Activated B cell treated with CpG ODN at 0.5 μM for 24 hours (primary cell): ENCODE measurements at regions not wholly inside any gene's neighbourhood (a gene's known extent, or its start where the extent isn't known, plus 50 kb on each side); places are given as distances from the start of the nearest gene placed in this dataset.

Source experiments
- ATAC-seq: fragments of 200-7000 bp; cut with Tn5 transposase; one replicate; pipeline ENCODE4 v1.10.0; 2021; ENCODE audit warnings: low read depth, mild to moderate bottlenecking, moderate library complexity
- CTCF ChIA-PET: fragments of 350-600 bp; sonication (Branson Sonifier 250); formaldehyde crosslinking; loops from one replicate; lab custom pipeline; 2021; ENCODE audit warnings: antibody characterized with exemption; lab: Charles Lee
- POLR2A ChIA-PET: fragments of 350-600 bp; sonication (Branson Sonifier 250); formaldehyde crosslinking; loops from one replicate; lab custom pipeline; 2021; ENCODE audit warnings: antibody characterized with exemption; lab: Charles Lee
- DNase-seq: peaks from one replicate; pipeline ENCODE4 v3.0.0; 2022
- H3K27ac Mint-ChIP-seq: one replicate; pipeline ENCODE4 v1.8.0; 2020; ENCODE audit warnings: mixed read lengths
- H3K27me3 Mint-ChIP-seq: one replicate; pipeline ENCODE4 v1.8.0; 2021; ENCODE audit warnings: mixed read lengths
- H3K36me3 Mint-ChIP-seq: one replicate; pipeline ENCODE4 v1.8.0; 2021; ENCODE audit warnings: low read depth, mixed read lengths
- H3K4me1 Mint-ChIP-seq: one replicate; pipeline ENCODE4 v1.8.0; 2021; ENCODE audit warnings: mixed read lengths
- H3K4me3 Mint-ChIP-seq: one replicate; pipeline ENCODE4 v1.8.0; 2020; ENCODE audit warnings: mild to moderate bottlenecking, mixed read lengths
- H3K9me3 Mint-ChIP-seq: one replicate; pipeline ENCODE4 v1.8.0; 2020; ENCODE audit warnings: mixed read lengths
- CTCF ChIP-seq: fragments of 200-600 bp; IDR thresholded peaks from one replicate; pipeline ENCODE4 v1.8.0; 2022; ENCODE audit warnings: antibody characterized with exemption, mild to moderate bottlenecking
- intact Hi-C: fragments of 100-400 bp; cut with micrococcal nuclease; formaldehyde crosslinking; loops from one replicate; pipeline ENCODE4 v1.15.1; 2024

GRCh38 chr2:128394007-128394730 lies 75.5 kb upstream of the HS6ST1 start:
- intact Hi-C loops, result no loop called here
- ChIA-PET POLR2A (no interaction called here), CTCF (no interaction called here)

DNA sequence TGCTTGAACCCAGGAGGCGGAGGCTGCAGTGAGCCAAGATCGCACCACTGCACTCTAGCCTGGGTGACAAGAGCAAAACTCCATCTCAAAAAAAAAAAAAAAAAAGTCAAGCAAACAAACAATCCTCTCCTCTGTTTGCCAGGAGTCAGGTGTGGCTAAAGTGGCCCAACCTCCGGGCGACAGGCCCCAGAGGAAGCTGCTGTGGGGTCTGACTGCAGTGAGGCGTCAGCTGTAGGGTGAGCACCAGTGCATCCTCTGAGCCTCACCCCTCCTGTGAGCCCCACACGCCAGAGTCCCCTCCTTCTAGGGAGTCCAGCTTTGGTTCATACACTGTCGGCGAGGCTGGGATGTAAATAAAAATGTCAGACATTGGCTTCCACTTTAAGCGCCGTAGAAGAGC lies 76.5 kb upstream of the HS6ST1 start:
- Mint-ChIP-seq H3K27ac (no peak overlapping the region), H3K4me1 (no peaks in the 10 kb centered on the region), H3K27me3 (no peaks in the 10 kb centered on the region), H3K4me3 (no peak overlapping the region), H3K9me3 (no peaks in the 10 kb centered on the region), H3K36me3 (no peaks in the 10 kb centered on the region)
- intact Hi-C loops, result no loop called here
- ATAC-seq (no peak), DNase-seq (no peak)
- ChIA-PET POLR2A (no interaction called here), CTCF (no interaction called here)
- no peak for TF ChIP-seq CTCF

More at GRCh38 chr2:128394007-128394730, 75.5 kb upstream of the HS6ST1 start:
- H3K4me1 Mint-ChIP-seq, result no peaks in the 10 kb centered on the region
- no peaks in the 10 kb centered on the region for H3K27me3 Mint-ChIP-seq
- no peak overlapping the region for H3K4me3 Mint-ChIP-seq
- no peaks in the 10 kb centered on the region for H3K36me3 Mint-ChIP-seq
- no peaks in the 10 kb centered on the region for H3K9me3 Mint-ChIP-seq
- ATAC-seq, result no peak
- no peak for TF ChIP-seq CTCF
- no peak overlapping the region for H3K27ac Mint-ChIP-seq
- DNase-seq, result no peak

GRCh38 chr2:128395640-128396499 lies 77.2 kb upstream of the HS6ST1 start:
- H3K4me1 Mint-ChIP-seq, result no peaks in the 10 kb centered on the region
- H3K9me3 Mint-ChIP-seq, result no peaks in the 10 kb centered on the region
- ATAC-seq (no peak), DNase-seq (no peak)
- ChIA-PET POLR2A (no interaction called here), CTCF (no interaction called here)
- H3K36me3 Mint-ChIP-seq, result no peaks in the 10 kb centered on the region
- H3K27me3 Mint-ChIP-seq, result no peaks in the 10 kb centered on the region
- TF ChIP-seq CTCF, result no peak
- H3K27ac Mint-ChIP-seq, result no peak overlapping the region
- intact Hi-C loops, result no loop called here
- no peak overlapping the region for H3K4me3 Mint-ChIP-seq

DNA sequence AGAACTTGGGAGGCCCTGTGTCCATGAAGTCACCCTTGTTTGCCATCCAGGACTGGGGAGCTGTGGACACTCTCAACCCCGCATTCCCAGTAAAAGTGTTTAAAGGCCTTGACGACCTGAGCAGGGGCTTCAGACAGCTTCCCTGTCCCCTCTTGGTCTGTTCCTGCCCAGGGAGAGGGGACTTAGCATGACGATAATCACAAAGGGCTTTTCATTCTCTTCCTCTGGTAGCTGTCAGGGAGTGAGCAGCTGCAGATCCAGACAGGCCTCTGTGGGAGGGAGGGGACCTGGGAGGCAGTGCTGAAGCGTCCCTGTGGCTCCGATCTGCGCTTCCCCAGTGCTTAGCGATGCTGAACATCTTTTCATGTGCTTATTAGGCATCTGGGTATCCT lies 77.8 kb upstream of the HS6ST1 start:
- no peak overlapping the region for H3K4me3 Mint-ChIP-seq
- ChIA-PET CTCF (no interaction called here), POLR2A (no interaction called here)

More for the DNA sequence above, 77.8 kb upstream of the HS6ST1 start:
- no peaks in the 10 kb centered on the region for H3K9me3 Mint-ChIP-seq
- no peaks in the 10 kb centered on the region for H3K4me1 Mint-ChIP-seq
- no peak overlapping the region for H3K27ac Mint-ChIP-seq
- no peak for TF ChIP-seq CTCF
- no peak for DNase-seq
- no peaks in the 10 kb centered on the region for H3K27me3 Mint-ChIP-seq
- intact Hi-C loops, result no loop called here
- no peaks in the 10 kb centered on the region for H3K36me3 Mint-ChIP-seq
- ATAC-seq, result no peak
